D721Med (cell line): ENCODE measurements at regions not wholly inside any gene's neighbourhood (a gene's known extent, or its start where the extent isn't known, plus 50 kb on each side); places are given as distances from the start of the nearest gene placed in this dataset.

ENCODE experiments used
- DNase-seq: peaks from one replicate; pipeline ENCODE4 v3.0.0; 2011; ENCODE audit warnings: low spot score; ENCODE audit not compliant: insufficient read length
- FAIRE-seq: peaks from 2 replicates; lab custom pipeline; 2011; peaks lifted over from hg19 to GRCh38; lab: Jason Lieb, UNC
- TF ChIP-seq, protein P1 (sequence below): IDR thresholded peaks from 2 replicates; pipeline ENCODE4 v1.5.1; 2012; ENCODE audit warnings: mild to moderate bottlenecking, control low read depth; ENCODE audit not compliant: insufficient read depth; ENCODE audit errors: missing control alignments

DNA sequence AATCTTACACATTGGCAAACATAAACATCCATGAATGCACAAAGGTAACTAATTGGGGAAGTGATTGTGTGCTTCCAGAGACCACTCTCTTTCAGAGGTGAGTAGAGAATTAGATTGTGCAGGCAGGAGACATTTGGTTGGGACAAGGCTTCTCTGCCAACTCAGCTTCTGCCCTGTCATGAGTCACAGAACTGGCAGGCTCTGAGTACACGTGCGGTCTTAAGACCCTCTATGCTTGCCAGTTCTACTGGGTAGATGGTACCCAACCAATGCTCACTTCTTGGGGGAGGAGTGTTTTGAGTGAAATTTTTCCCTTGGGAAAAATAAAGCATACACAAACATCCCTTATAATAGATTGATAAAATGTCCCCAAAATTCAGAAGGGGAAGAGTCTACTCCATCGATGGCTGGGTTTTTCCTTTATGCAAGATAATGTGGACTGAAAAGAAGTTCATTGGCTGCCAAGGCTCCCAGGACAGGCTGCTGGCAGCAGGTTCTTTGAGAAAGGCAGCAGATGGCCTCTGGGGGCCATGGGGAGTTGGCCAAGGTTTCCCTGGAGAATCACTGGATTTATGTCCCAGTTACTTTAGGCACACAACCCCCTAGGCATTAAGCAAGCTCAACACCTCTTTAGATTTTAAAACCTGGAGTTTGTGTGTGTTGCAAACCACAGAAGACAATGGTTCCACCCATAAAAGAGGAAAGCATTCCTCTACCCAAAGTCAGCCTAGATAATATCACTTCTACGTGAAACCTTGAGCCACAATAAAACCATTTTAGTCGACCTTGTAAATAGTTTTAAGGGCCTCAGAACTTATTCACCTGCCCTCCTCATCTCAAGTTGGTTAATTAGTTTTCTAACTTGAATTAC lies 417.0 kb downstream of the TXNL1 start:
- no peak for DNase-seq
- TF ChIP-seq, protein P1, sequence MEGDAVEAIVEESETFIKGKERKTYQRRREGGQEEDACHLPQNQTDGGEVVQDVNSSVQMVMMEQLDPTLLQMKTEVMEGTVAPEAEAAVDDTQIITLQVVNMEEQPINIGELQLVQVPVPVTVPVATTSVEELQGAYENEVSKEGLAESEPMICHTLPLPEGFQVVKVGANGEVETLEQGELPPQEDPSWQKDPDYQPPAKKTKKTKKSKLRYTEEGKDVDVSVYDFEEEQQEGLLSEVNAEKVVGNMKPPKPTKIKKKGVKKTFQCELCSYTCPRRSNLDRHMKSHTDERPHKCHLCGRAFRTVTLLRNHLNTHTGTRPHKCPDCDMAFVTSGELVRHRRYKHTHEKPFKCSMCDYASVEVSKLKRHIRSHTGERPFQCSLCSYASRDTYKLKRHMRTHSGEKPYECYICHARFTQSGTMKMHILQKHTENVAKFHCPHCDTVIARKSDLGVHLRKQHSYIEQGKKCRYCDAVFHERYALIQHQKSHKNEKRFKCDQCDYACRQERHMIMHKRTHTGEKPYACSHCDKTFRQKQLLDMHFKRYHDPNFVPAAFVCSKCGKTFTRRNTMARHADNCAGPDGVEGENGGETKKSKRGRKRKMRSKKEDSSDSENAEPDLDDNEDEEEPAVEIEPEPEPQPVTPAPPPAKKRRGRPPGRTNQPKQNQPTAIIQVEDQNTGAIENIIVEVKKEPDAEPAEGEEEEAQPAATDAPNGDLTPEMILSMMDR = no peak
- FAIRE-seq = no peak

DNA sequence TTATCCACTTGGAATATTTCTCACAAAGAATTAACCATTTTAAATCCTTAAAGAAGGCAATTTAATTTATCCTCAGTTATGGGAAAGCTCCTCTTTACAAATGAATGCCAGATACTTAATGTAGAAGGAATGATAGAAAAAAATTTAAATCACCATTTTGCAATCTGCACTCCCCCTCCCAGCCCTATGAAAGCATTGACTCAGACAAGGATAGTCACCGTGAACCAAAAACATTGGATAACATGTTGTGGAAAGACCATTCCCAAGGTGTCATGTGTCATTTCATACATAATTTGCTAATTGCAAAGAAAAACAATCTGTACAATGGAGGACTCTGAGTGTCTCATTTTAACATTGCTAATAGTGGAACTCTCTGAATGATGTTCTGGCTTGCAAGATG lies 421.0 kb downstream of the TXNL1 start:
- TF ChIP-seq, protein P1 = no peak
- FAIRE-seq (no peak), DNase-seq (no peak)

DNA sequence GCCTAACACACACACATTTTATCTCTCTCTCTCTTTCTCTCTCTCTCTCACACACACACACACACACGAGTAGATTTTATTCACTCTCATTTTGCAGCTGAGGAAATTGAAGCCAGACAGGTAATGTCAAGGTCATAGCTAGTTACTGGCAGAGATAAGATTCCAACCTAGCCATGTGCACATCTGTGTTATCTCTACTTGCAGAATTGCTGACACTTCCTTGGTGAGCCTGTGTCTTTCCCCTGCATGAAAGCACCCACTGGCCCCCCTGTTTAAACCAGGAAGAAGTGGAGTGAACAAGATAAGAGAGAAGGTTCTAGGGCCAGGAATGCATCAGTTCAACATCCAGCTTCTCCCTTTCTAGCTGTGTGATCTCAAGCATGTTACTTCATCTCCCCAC lies 423.7 kb downstream of the TXNL1 start:
- TF ChIP-seq, protein P1 = no peak
- no peak for DNase-seq
- FAIRE-seq = peak; percentile 32

DNA sequence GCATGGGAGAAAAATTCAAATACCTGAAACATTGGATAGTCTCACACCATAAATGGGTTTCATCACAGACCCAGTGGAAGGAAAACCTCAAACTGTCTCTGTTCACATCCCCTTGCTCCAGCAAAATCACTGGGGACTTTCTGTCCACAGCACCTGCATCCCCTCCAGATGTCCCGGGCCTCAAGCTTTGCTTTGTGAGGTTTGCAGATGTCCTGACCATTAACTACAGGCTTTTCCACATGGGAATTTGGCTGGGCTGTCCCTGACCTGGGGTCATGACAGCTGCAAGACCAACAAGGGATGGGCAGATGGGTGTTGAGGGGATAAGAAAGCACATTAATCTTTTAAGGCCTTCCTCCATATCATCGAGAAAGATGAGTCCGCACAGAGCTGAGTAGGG lies 427.9 kb downstream of the TXNL1 start:
- FAIRE-seq (peak; percentile 77), DNase-seq (no peak)
- TF ChIP-seq, protein P1 = no peak

DNA sequence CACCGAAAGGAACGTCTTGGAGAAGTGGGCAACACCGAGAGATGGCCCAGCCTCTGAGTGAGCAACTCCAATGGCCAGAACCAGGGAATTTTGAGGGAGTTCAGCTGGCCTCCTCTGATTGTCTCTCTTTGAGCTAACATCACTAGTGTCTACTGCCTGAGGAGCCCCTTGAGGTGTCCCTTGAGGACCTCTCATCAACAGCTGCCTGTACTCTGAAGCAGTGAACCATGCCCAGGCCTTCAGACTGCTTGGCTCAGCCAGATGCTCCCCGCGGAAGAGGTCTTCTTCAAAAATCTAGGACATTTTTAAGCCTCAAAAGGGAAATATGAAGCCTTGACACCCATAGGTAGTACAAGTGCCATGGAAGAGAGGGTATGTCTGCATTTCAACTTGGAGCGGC lies 430.4 kb downstream of the TXNL1 start:
- TF ChIP-seq, protein P1 = no peak
- DNase-seq (no peak), FAIRE-seq (no peak)

DNA sequence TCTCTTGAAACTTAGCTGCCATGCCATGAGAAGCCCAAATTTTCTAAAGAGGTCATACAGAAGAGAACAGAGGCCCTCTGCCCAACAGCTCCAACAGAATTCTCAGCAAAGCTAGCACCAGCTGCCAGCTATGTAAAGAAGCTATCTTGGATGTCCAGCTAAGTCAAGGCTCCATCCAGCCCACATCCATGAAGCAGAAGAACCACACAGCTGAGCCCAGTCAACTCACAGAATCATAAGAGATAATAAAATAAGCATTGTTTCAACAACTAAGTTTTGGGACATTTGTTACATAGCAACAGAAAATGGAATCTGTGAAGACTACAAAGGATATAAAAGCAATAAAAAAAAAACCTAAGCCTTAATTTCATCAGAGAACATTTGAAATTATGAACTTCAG lies 434.3 kb downstream of the TXNL1 start:
- FAIRE-seq (no peak), DNase-seq (no peak)
- TF ChIP-seq, protein P1 = no peak

DNA sequence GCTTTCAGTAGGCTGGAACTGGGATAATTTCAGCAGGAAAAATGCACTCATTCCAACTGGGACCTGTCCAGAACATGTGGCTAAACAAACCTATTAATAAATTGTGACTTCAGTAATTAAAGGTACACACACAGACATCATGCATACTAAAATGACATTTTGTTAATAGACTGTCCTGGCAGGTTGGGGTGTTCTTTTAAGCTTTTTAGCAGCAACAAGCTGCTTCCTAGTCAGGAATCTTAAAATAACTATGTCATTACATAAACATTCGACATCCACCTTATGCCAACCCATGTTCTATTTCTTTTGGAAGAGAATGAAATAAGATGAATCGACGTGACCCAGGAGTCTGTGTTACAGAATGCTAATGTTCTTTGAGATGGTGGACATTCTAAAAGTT lies 435.7 kb downstream of the TXNL1 start:
- TF ChIP-seq, protein P1 = no peak
- FAIRE-seq (no peak), DNase-seq (peak; percentile 36)
